Stromal cell of bone marrow (primary cell): ENCODE measurements at regions not wholly inside any gene's neighbourhood (a gene's known extent, or its start where the extent isn't known, plus 50 kb on each side); places are given as distances from the start of the nearest gene placed in this dataset.
"Not testable (repeated sequence)": the region's sequence is repeated elsewhere in the genome, so short reads cannot be mapped to it uniquely, and the experiment has no call there.

Experiments
- DNase-seq: peaks from one replicate; pipeline ENCODE4 v3.0.0-alpha.2; 2012; ENCODE audit warnings: low read depth

DNA sequence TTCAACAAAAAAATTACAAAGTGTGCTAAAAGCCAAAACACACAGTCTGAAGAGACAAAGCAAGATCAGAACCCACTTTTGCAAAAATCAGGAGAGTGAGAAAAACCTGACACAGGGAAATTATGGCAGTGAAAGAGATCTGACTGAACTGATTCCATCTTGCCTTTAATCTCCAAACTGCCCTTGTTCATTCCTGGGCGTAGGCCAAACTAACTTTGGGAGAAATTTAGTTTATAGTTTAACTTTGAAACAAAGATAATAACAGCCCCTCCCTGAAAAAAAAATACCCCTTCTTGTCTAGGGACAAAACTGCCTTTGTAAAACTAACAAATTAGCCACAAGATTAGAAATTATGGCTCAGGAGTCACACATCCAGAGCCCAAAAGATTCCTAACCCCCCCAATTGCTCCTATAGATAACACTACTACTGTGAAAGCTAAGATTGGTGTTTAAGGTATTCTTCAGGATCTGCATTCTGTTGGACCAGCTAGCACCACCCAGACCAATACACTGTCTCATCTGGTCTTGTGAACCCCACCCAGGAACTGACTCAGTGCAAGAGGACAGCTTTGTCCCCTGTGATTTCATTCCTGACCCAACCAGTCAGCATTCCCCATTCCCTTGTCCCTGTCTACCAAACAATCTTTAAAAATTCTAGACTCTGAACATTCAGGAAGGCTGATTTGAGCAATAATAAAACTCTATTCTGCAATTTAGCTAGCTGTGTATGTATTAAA is 226.1 kb upstream of the SH3BP4 start:
- DNase-seq = no peak

DNA sequence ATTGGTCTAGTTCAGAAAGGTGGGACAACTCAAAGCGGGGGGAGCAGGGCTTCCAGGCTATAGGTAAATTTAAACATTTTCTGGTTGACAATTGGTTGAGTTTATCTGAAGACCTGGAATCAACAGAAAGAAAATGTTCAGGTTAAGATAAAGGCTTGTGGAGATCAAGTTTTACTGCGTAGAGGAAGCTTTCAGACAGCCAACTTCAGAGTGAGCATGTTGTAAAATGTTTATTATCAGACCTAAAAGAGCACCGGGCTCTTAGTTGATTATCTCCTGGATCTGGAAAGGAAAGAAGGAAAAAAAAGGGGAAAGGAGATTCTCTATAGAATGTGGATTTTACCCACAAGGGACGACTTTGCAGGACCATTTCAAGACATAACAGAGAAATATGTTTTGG is 227.0 kb upstream of the SH3BP4 start:
- DNase-seq = no peak

DNA sequence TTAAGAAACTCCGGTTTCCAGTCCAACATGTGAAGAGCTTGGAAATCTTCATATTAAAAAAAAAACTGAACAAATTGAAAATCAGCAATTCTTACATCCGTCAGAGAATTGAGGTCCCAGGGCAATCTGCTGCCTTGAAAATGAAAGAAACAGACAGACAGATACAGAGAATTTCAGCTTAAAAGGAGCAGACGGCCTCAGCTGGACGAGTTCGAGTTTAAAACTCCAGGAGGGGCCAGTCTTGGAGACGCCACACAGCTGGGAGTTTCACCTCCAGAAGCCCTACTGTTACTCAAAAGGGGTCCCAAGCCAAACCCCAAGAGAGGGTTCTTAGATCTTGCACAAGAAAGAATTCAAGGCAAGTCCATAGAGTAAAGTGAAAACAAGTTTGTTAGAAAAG is 226.5 kb upstream of the ARL4C start:
- no peak for DNase-seq

- DNase-seq = no peak
Observed at GRCh38 chr2:234722176-234722575, 225.3 kb upstream of the ARL4C start.

GRCh38 chr2:234719116-234719716 is 222.3 kb upstream of the ARL4C start:
- DNase-seq = no peak

- no peak for DNase-seq
Observed at GRCh38 chr2:234716271-234716670, 219.4 kb upstream of the ARL4C start.

GRCh38 chr2:234715671-234716250 is 218.9 kb upstream of the ARL4C start:
- DNase-seq = no peak

- DNase-seq = no peak
Observed at GRCh38 chr2:234714711-234715110, 217.8 kb upstream of the ARL4C start.

- no peak for DNase-seq
Observed at GRCh38 chr2:234712421-234712935, 215.6 kb upstream of the ARL4C start.

DNA sequence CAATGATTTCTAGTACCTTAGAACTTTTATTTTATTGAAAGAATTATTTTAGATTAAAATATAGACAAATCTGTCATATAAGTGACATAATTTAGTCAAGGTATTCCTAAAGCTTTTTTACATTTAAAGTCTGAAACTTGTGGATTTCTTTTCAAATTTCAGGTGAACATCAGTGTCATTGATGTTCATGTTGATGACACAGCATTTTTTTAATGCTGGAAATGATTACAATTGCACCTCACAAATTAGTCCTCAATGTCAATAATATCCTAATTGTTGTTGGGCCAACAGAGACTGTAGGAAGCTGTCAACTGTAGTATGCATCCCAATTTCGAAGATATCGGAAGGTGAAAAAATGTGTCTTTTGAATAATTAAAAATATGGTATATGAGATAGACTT is 214.4 kb upstream of the ARL4C start:
- DNase-seq = no peak

DNA sequence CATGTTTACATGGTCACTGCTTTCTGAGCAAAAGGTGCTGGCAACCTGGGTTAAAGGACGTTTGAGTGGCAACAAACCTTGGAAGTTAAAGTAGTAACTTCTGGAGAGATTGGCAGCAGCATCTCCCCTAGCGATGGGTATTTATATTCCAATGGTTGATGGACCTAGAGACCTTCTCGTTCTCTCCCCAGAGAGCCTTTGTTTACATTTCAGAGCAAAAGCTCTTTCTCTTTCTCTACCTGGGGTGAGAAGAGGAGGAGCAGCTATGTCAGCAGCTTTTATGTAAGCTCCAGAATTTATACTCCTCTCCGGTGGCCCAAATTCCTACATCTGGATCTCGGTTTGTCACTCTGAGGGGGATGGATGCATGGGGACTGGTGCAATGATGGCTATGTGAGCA is 213.7 kb upstream of the ARL4C start:
- no peak for DNase-seq

DNA sequence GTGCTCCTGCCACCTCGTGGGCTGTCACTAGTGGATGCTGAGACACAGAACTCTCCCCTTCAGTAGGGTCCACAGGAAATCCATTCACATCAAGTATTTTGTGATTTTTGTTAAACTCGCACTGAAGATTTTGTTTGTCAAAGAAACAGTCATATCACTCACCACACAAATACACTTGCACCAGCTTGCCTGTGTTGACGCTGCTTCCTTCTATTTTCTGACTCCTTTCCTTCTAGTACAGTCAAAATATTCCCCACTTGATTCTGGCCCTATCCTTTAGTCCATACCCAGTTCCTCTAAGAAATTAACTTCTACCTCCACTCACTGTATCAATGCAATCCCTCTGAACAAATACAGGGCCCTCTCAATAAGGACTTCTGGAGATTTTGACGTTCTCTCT is 213.2 kb upstream of the ARL4C start:
- no peak for DNase-seq

DNA sequence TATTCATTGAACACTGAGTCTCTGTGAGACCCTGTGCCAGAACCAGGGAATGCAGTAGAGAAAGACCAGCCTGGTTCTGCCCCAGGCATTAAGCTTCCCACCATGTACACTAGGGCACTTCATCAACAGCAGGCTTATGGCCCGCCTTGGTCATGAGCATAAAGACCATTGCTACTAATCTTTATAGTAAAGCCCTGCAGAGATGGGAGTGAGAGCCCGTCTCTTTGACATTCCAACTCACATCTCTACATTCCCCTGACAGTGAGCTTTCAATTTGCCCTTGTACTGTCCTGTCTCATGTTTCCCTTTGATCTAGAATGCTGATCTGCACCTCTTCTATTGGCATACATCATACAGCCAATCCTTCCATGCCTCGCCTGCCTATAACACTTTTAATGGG is 211.8 kb upstream of the ARL4C start:
- DNase-seq = no peak

DNA sequence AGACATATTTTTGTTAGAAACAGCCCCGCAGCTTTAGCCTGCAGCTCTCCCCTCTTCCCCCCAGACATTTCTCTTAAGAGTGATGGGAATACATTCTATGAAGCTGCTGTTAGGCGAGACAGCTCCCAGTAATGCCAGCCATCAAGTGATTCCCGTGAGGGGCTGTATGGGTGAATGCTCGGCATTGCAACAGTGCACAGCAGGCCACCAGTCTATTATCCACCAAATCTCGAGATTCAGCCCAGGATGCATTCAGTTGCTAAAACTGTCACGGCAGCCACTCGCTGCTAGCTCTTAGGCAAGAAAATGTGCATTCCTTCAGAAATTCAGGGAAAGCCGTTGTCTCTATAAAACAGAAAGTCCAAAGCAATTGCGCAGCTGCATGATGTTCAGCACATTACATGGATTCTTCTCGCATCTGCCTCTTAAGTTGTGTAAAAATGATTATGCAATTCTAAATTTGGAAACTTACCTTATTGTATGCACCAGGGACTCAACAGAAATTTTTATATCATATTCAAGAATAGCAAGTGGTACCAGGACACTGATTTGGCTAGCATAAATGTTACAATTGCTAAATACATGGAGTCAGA is 211.3 kb upstream of the ARL4C start:
- no peak for DNase-seq

DNA sequence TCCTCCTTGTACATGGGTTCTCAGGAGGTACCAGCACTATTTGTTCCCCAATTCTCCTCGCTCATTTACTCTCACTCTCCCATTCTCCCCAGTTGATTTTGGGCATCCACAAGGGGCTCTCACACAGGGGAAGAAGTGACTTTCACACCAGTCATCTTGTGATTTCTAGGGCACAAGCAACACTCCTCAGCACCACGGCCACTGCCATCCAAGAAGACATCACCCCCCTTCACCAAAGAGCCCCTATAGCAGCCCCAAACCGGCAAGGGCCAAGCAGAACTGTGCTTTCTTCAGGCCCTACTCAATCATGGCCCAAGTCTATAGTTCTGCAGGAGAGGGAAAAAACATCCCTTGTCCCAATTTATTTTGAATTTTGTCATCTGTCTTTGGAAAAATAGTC is 209.2 kb upstream of the ARL4C start:
- DNase-seq = no peak

- DNase-seq = peak; percentile 33
Observed at GRCh38 chr2:234705108-234705507, 208.2 kb upstream of the ARL4C start.

- no peak for DNase-seq
Observed at GRCh38 chr2:234703258-234703657, 206.4 kb upstream of the ARL4C start.

DNA sequence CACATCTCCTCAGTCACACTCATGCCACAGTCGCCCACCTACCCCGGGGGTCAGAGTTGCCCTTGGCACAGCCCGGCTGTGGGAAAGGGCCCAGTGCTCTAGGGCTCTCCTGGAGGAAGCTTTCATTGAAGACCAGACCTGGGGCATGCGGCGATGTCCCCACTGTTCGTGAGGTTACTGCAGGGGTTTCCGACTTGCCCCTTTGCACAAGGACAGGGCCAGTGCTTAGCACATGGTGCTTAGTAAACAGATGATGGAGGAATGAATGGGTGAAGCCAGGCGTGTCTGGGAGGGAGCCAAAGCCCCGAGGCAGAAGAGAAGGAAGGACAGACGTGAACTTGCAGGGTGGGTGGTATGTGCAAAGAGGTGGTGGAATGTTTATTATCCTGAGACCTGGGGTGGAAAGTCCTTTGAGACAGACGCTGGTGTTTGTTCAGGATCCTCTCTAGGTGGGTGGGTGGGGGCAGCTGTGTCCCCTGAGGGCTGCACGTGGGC is 205.9 kb upstream of the ARL4C start:
- DNase-seq = no peak

- DNase-seq = no peak
Observed at GRCh38 chr2:234701841-234702240, 205.0 kb upstream of the ARL4C start.

GRCh38 chr2:234701421-234701820 is 204.5 kb upstream of the ARL4C start:
- no peak for DNase-seq

DNA sequence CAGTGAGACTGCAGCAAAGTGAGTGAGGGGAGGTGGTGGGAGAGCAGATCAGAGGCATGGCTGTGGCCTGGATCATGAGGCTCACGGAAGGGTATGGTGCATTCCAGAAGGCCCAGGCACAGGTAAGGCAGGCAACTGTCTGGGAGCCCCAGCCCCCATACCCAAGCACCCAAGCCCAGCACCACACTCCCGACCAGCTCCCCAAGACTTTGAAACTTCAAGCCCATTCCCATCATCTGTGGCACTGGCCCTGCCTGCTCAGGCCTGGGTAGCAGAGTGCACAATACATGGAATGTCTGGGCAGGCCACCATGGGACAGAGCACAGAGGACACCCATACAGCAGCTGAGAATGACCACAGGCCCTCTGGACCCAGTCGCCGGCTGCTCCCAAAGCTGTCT is 202.6 kb upstream of the ARL4C start:
- no peak for DNase-seq

DNA sequence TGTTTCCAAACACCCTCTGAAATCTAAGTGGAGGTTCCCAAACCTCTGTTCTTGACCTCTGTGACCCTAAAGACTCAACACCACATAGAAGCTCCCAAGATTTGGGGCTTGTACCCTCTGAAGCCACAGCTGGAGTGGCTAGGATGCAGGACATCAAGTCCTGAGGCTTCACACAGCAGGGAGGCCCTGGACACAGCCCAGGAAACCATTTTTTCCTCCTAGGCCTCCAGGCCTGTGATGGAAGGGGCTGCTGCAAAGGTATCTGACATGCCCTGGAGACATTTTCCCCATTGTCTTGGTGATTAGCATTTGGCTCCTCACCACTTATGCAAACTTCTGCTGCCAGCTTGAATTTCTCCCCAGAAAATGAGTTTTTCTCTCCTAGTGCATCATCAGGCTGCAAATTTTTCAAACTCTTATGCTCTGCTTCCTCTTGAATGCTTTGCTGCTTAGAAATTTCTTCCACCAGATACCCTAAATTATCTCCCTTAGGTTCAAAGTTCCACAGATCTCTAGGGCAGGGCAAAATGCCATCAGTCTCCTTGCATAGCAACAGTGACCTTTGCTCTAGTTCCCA is 200.5 kb upstream of the ARL4C start:
- DNase-seq = not testable (repeated sequence)

DNA sequence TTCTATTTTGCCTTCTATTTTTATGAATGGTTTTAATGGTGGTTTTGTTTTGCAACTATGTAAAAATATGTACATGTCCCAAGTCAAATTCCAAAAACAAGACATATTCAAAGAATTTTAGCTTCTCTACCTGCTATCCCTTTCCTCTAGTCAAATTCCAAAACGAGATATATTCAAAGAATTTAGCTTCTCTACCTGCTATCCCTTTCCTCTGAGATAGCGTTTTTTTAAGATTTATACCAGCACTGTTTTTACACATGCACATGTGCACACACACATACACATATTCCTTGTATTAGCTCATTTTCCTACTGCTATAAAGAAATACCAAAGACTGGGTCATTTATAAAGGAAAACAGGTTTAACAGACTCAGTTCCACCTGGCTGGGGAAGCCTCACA is 199.1 kb upstream of the ARL4C start:
- DNase-seq = no peak
